DND-41 (cell line): ENCODE measurements at regions not wholly inside any gene's neighbourhood (a gene's known extent, or its start where the extent isn't known, plus 50 kb on each side); places are given as distances from the start of the nearest gene placed in this dataset.

Source experiments
- ATAC-seq: fragments of 200-7000 bp; cut with Tn5 transposase; 3 replicates; pipeline ENCODE4 v1.9.1; 2021; ENCODE audit warnings: low read depth; ENCODE audit not compliant: insufficient read depth
- DNase-seq: peaks from one replicate; pipeline ENCODE4 v3.0.0-alpha.2; 2020
- H2AFZ ChIP-seq: 2 replicates; pipeline ENCODE4 v1.6.0; 2012; ENCODE audit warnings: low read depth, low read length
- H3K27ac ChIP-seq: 2 replicates; pipeline ENCODE4 v1.5.1; 2012; ENCODE audit warnings: low read length, inconsistent platforms
- H3K27me3 ChIP-seq: fragments of 200-600 bp; sonication (generic); 2 replicates; pipeline ENCODE4 v1.6.0; 2012; ENCODE audit warnings: low read length, mild to moderate bottlenecking, inconsistent platforms; ENCODE audit not compliant: insufficient read depth, poor library complexity
- H3K36me3 ChIP-seq: 2 replicates; pipeline ENCODE4 v1.5.1; 2012; ENCODE audit warnings: low read length, inconsistent platforms; ENCODE audit not compliant: insufficient read depth
- H3K4me1 ChIP-seq: 2 replicates; pipeline ENCODE4 v1.5.1; 2012; ENCODE audit warnings: mild to moderate bottlenecking, low read length; ENCODE audit not compliant: insufficient read depth
- H3K4me2 ChIP-seq: 2 replicates; pipeline ENCODE4 v1.6.0; 2012; ENCODE audit warnings: mild to moderate bottlenecking, moderate library complexity, low read length, inconsistent platforms; ENCODE audit not compliant: insufficient read depth
- H3K4me3 ChIP-seq, 2 experiments: fragments of 200-600 bp in 1 of 2; shearing (Covaris generic) in 1 of 2; 2 replicates each; pipeline ENCODE4 v1.5.1; 2012 to 2016; ENCODE audit warnings: inconsistent platforms in 2 of 2, low read length in 2 of 2, mild to moderate bottlenecking in 2 of 2, low read depth in 1 of 2, moderate library complexity in 1 of 2
- H3K79me2 ChIP-seq: 2 replicates; pipeline ENCODE4 v1.6.0; 2012; ENCODE audit warnings: low read length, inconsistent platforms; ENCODE audit not compliant: insufficient read depth
- H3K9ac ChIP-seq: 2 replicates; pipeline ENCODE4 v1.6.0; 2012; ENCODE audit warnings: low read depth, mild to moderate bottlenecking, inconsistent platforms, low read length, moderate library complexity
- H3K9me3 ChIP-seq: 2 replicates; pipeline ENCODE4 v1.5.1; 2012; ENCODE audit warnings: low read length, moderate library complexity, mild to moderate bottlenecking, inconsistent platforms; ENCODE audit not compliant: insufficient read depth, severe bottlenecking
- H4K20me1 ChIP-seq: 2 replicates; pipeline ENCODE4 v1.6.0; 2012; ENCODE audit warnings: low read length; ENCODE audit not compliant: insufficient read depth
- EZH2 ChIP-seq: IDR thresholded peaks from 3 replicates; pipeline ENCODE4 v1.6.1; 2012; ENCODE audit warnings: borderline replicate concordance, low read depth, mild to moderate bottlenecking, moderate library complexity, low read length, inconsistent platforms; ENCODE audit not compliant: severe bottlenecking
- TF ChIP-seq, protein P1 (sequence below): IDR thresholded peaks from 2 replicates; pipeline ENCODE4 v1.5.1; 2012; ENCODE audit warnings: borderline replicate concordance, low read length, moderate library complexity, mild to moderate bottlenecking; ENCODE audit not compliant: poor library complexity, severe bottlenecking; ENCODE audit errors: extremely low read depth

DNA sequence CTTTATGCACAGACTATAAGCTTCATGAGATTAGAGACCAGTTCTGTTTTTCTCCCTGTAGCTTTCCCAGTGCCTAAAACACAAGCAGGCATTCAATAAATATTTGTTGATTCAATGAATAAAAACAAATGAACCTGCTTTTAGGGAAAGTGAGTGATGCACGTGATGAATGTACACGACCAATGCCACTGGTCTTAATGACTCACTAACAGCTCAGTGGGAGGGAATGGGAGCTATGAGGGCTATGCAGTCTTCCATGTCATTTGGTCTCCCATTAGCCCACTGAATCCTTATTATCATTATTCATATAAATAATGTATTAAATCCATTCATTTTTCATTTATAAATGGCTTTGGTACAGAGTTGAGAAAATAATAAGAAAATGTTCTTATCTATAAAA lies 247.4 kb downstream of the FBXO8 start:
- Histone ChIP-seq H3K4me1 (no peaks in the 10 kb centered on the region), H3K4me3 (no peak overlapping the region), H3K9ac (no peak overlapping the region), H3K27ac (no peak overlapping the region), H3K27me3 (no peaks in the 10 kb centered on the region), H3K36me3 (no peaks in the 10 kb centered on the region), H3K4me2 (no peak overlapping the region), H3K79me2 (no peaks in the 10 kb centered on the region), H4K20me1 (no peaks in the 10 kb centered on the region), H2AFZ (no peak overlapping the region), H3K9me3 (no peaks in the 10 kb centered on the region)
- TF ChIP-seq, protein P1, sequence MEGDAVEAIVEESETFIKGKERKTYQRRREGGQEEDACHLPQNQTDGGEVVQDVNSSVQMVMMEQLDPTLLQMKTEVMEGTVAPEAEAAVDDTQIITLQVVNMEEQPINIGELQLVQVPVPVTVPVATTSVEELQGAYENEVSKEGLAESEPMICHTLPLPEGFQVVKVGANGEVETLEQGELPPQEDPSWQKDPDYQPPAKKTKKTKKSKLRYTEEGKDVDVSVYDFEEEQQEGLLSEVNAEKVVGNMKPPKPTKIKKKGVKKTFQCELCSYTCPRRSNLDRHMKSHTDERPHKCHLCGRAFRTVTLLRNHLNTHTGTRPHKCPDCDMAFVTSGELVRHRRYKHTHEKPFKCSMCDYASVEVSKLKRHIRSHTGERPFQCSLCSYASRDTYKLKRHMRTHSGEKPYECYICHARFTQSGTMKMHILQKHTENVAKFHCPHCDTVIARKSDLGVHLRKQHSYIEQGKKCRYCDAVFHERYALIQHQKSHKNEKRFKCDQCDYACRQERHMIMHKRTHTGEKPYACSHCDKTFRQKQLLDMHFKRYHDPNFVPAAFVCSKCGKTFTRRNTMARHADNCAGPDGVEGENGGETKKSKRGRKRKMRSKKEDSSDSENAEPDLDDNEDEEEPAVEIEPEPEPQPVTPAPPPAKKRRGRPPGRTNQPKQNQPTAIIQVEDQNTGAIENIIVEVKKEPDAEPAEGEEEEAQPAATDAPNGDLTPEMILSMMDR = no peak
- TF ChIP-seq EZH2 = no peak
- ATAC-seq (no peak), DNase-seq (no peak)

DNA sequence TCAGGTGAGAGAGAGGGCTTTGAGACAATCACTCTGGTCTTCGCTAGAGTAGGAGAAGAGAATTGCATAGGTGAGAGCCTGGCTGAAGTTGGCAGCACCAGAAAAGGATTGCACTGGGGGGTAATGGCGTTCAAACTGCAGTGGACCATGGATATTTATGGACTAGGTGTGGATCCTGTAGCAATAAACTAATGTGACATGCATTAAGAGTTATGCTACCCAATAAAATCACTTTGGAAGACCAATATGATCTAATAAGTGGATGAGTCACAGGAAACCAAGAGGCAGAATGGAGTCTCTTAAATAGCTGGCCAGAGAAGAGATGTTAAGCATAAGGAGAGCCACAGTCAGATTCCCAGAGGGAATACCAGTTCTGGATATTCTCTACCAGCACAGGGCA lies 259.8 kb downstream of the FBXO8 start:
- no peaks in the 10 kb centered on the region for H3K9me3 ChIP-seq
- no peaks in the 10 kb centered on the region for H3K79me2 ChIP-seq
- no peak overlapping the region for H3K9ac ChIP-seq
- H3K4me1 ChIP-seq = no peaks in the 10 kb centered on the region
- no peaks in the 10 kb centered on the region for H4K20me1 ChIP-seq
- no peak overlapping the region for H3K27ac ChIP-seq
- H3K36me3 ChIP-seq = no peaks in the 10 kb centered on the region
- no peaks in the 10 kb centered on the region for H3K27me3 ChIP-seq
- no peak for DNase-seq
- H3K4me3 ChIP-seq = no peak overlapping the region
- ATAC-seq = no peak
- no peak overlapping the region for H3K4me2 ChIP-seq
- TF ChIP-seq, protein P1 = no peak
- no peak for TF ChIP-seq EZH2
- H2AFZ ChIP-seq = no peak overlapping the region

- Histone ChIP-seq H4K20me1 (no peaks in the 10 kb centered on the region), H3K27me3 (no peaks in the 10 kb centered on the region), H3K4me2 (no peak overlapping the region), H3K9ac (no peak overlapping the region), H3K4me3 (no peak overlapping the region), H3K4me1 (no peaks in the 10 kb centered on the region), H3K79me2 (no peaks in the 10 kb centered on the region), H3K36me3 (no peaks in the 10 kb centered on the region), H2AFZ (no peak overlapping the region), H3K27ac (no peak overlapping the region), H3K9me3 (no peaks in the 10 kb centered on the region)
- ATAC-seq = no peak
- TF ChIP-seq, protein P1 = no peak
- no peak for TF ChIP-seq EZH2
- no peak for DNase-seq
Measured at GRCh38 chr4:174018236-174018635, 265.2 kb downstream of the FBXO8 start.

- TF ChIP-seq, protein P1 = no peak
- no peak for TF ChIP-seq EZH2
Measured at GRCh38 chr4:174016251-174016650, 267.2 kb downstream of the FBXO8 start.

More at GRCh38 chr4:174016251-174016650, 267.2 kb downstream of the FBXO8 start:
- no peaks in the 10 kb centered on the region for H3K9me3 ChIP-seq
- DNase-seq (no peak), ATAC-seq (no peak)
- H3K27ac ChIP-seq = no peak overlapping the region
- H2AFZ ChIP-seq = no peak overlapping the region
- H3K4me2 ChIP-seq = no peak overlapping the region
- no peaks in the 10 kb centered on the region for H4K20me1 ChIP-seq
- H3K36me3 ChIP-seq = no peaks in the 10 kb centered on the region
- H3K79me2 ChIP-seq = no peaks in the 10 kb centered on the region
- no peaks in the 10 kb centered on the region for H3K4me1 ChIP-seq
- no peak overlapping the region for H3K4me3 ChIP-seq
- no peaks in the 10 kb centered on the region for H3K27me3 ChIP-seq
- H3K9ac ChIP-seq = no peak overlapping the region
